ENCODE measurements at regions not wholly inside any gene's neighbourhood (a gene's known extent, or its start where the extent isn't known, plus 50 kb on each side); places are given as distances from the start of the nearest gene placed in this dataset.

GRCh38 chr14:43640718-43641267 is 866.3 kb downstream of the FSCB start:
- TF ChIP-seq POLR2A (IDR thresholded peaks at IDR 0.05) (no peak), CTCF (IDR thresholded peaks at IDR 0.05) (no peak)
